ENCODE measurements at regions not wholly inside any gene's neighbourhood (a gene's known extent, or its start where the extent isn't known, plus 50 kb on each side); places are given as distances from the start of the nearest gene placed in this dataset.

DNA sequence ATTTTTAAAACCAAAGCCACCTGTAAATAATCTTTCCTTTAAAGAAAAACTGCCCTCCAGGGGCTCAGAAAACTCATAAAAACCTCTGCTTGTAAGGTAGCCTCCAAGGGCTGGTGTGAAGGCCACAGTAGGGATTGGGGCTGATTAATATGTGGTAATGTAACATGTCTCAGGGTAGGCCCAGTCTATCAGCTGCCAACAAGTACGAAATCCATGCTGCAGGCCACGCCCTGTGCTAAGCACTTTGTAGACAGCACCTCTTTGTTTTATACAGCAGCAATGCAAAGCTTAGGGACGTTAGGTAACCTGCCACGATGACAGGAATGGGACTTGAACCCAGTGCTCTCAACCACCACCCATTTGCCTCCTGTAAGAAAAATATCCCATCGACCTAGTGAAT, 65.6 kb upstream of the PRICKLE2 start:
- no peak overlapping the region for H3K4me3 ChIP-seq (ENCODE audit: low read length)
- H3K4me1 ChIP-seq (ENCODE audit: insufficient read depth, low read length): no peaks in the 10 kb centered on the region

GRCh38 chr3:64290161-64290560, 64.9 kb upstream of the PRICKLE2 start:
- Histone ChIP-seq H3K27me3 (ENCODE audit: insufficient read depth, low read length) (no peaks in the 10 kb centered on the region), H3K4me3 (ENCODE audit: low read length) (no peak overlapping the region), H3K9me3 (ENCODE audit: low read depth, low read length) (no peaks in the 10 kb centered on the region), H3K4me1 (ENCODE audit: insufficient read depth, low read length) (no peaks in the 10 kb centered on the region)

More for the DNA sequence above, 65.6 kb upstream of the PRICKLE2 start:
- H3K27me3 ChIP-seq (ENCODE audit: insufficient read depth, low read length): no peaks in the 10 kb centered on the region
- H3K9me3 ChIP-seq (ENCODE audit: low read depth, low read length): no peaks in the 10 kb centered on the region

- Histone ChIP-seq H3K27me3 (ENCODE audit: insufficient read depth, low read length) (no peaks in the 10 kb centered on the region), H3K4me1 (ENCODE audit: insufficient read depth, low read length) (no peaks in the 10 kb centered on the region), H3K4me3 (ENCODE audit: low read length) (no peak overlapping the region), H3K9me3 (ENCODE audit: low read depth, low read length) (no peaks in the 10 kb centered on the region)
Measured at GRCh38 chr3:64289622-64290021, 64.4 kb upstream of the PRICKLE2 start.

DNA sequence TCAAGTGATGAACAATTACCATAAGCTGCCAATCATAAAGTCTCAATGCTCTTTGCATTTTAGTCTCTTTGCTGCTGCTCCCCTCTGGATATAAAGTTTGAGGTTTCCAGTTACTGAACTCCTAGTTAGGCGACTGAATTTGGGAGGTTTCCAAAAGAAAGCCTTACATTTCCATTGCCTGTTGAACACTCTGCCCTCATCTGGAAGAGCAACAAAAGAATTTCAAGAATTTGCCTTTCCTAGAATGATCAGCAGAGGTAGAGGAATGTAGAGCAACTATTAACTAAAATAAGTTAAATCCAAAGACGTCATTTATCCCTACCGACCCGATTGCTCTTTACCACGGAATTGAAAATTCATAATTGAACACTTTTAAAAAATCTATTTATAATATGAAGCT, 53.4 kb upstream of the PRICKLE2 start:
- H3K9me3 ChIP-seq (ENCODE audit: low read depth, low read length): no peaks in the 10 kb centered on the region
- no peak overlapping the region for H3K4me3 ChIP-seq (ENCODE audit: low read length)
- no peaks in the 10 kb centered on the region for H3K27me3 ChIP-seq (ENCODE audit: insufficient read depth, low read length)
- H3K4me1 ChIP-seq (ENCODE audit: insufficient read depth, low read length): no peaks in the 10 kb centered on the region

GRCh38 chr3:64276131-64276530, 50.9 kb upstream of the PRICKLE2 start:
- Histone ChIP-seq H3K4me1 (ENCODE audit: insufficient read depth, low read length) (no peaks in the 10 kb centered on the region), H3K9me3 (ENCODE audit: low read depth, low read length) (no peaks in the 10 kb centered on the region), H3K27me3 (ENCODE audit: insufficient read depth, low read length) (no peaks in the 10 kb centered on the region), H3K4me3 (ENCODE audit: low read length) (no peak overlapping the region)

All from mononuclear cell (primary cell).